Colonic mucosa (tissue), 4 donors: ENCODE measurements at regions not wholly inside any gene's neighbourhood (a gene's known extent, or its start where the extent isn't known, plus 50 kb on each side); places are given as distances from the start of the nearest gene placed in this dataset.
A peak's percentile ranks its signal among the peaks of the same experiment; 100 is the strongest.

ENCODE experiments used
- DNase-seq: peaks from one replicate; pipeline ENCODE4 v3.0.0-alpha.2; 2020
- H3K27ac ChIP-seq: fragments of 200-600 bp; one replicate; pipeline ENCODE4 v1.8.0; 2021
- H3K27me3 ChIP-seq: fragments of 200-600 bp; one replicate; pipeline ENCODE4 v1.8.0; 2021
- H3K36me3 ChIP-seq: fragments of 200-600 bp; one replicate; pipeline ENCODE4 v1.8.0; 2021
- H3K4me1 ChIP-seq: fragments of 200-600 bp; one replicate; pipeline ENCODE4 v1.8.0; 2021; ENCODE audit warnings: mild to moderate bottlenecking
- H3K4me3 ChIP-seq: fragments of 200-600 bp; one replicate; pipeline ENCODE4 v1.8.0; 2021
- H3K9ac ChIP-seq, 2 donors: one replicate each; pipeline ENCODE4 v1.7.0; 2013; ENCODE audit warnings: control low read depth in 2 of 2, low read depth in 2 of 2, low read length in 2 of 2
- H3K9me3 ChIP-seq: fragments of 200-600 bp; one replicate; pipeline ENCODE4 v1.8.0; 2021
- CTCF ChIP-seq: fragments of 200-600 bp; IDR thresholded peaks from one replicate; pipeline ENCODE4 v1.8.0; 2022; ENCODE audit warnings: antibody characterized with exemption, mild to moderate bottlenecking
- intact Hi-C: fragments of 100-400 bp; cut with DNase I; formaldehyde crosslinking; loops from one replicate; pipeline ENCODE4 v1.14.1; 2022
- donor health status: healthy.
- donor health status: DM: no; HTN: no; CAD: no.
- donor health status: DM: no; HTN: no; CAD: no.

GRCh38 chr15:97706059-97706458 is 254.4 kb upstream of the ARRDC4 start:
- no peaks in the 10 kb centered on the region for H3K36me3 ChIP-seq
- intact Hi-C loops: no loop called here
- H3K27ac ChIP-seq: peak overlapping the region; percentile 31
- no peak for TF ChIP-seq CTCF
- H3K4me3 ChIP-seq: no peak overlapping the region
- H3K27me3 ChIP-seq: no peaks in the 10 kb centered on the region
- DNase-seq: peak; percentile 69
- no peak overlapping the region for H3K9ac ChIP-seq
- H3K9me3 ChIP-seq: no peaks in the 10 kb centered on the region
- peaks cover 4% of the 10 kb centered on the region for H3K4me1 ChIP-seq

- Histone ChIP-seq H3K27ac (peak overlapping the region; percentile 8), H3K36me3 (no peaks in the 10 kb centered on the region), H3K4me1 (peaks cover 4% of the 10 kb centered on the region), H3K9ac (no peak overlapping the region), H3K27me3 (no peaks in the 10 kb centered on the region), H3K9me3 (no peaks in the 10 kb centered on the region), H3K4me3 (no peak overlapping the region)
- TF ChIP-seq CTCF: no peak
- intact Hi-C loops: no loop called here
- no peak for DNase-seq
Observed at GRCh38 chr15:97708252-97708651, 252.3 kb upstream of the ARRDC4 start.

GRCh38 chr15:97712530-97712929 is 248.0 kb upstream of the ARRDC4 start:
- no peak overlapping the region for H3K9ac ChIP-seq
- no peak for TF ChIP-seq CTCF
- H3K9me3 ChIP-seq: no peaks in the 10 kb centered on the region
- no peak for DNase-seq
- no peak overlapping the region for H3K4me3 ChIP-seq
- H3K4me1 ChIP-seq: no peaks in the 10 kb centered on the region
- intact Hi-C loops: no loop called here
- no peak overlapping the region for H3K27ac ChIP-seq
- H3K27me3 ChIP-seq: no peaks in the 10 kb centered on the region
- H3K36me3 ChIP-seq: no peaks in the 10 kb centered on the region

- TF ChIP-seq CTCF: no peak
- Histone ChIP-seq H3K9me3 (no peaks in the 10 kb centered on the region), H3K27ac (no peak overlapping the region), H3K27me3 (no peaks in the 10 kb centered on the region), H3K4me3 (no peak overlapping the region), H3K4me1 (no peaks in the 10 kb centered on the region), H3K36me3 (no peaks in the 10 kb centered on the region), H3K9ac (no peak overlapping the region)
- intact Hi-C loops: no loop called here
- DNase-seq: no peak
Observed at GRCh38 chr15:97717806-97718205, 242.7 kb upstream of the ARRDC4 start.

GRCh38 chr15:97718509-97718908 is 242.0 kb upstream of the ARRDC4 start:
- no peak for DNase-seq
- H3K36me3 ChIP-seq: no peaks in the 10 kb centered on the region
- no peaks in the 10 kb centered on the region for H3K9me3 ChIP-seq
- no peak overlapping the region for H3K4me3 ChIP-seq
- TF ChIP-seq CTCF: no peak
- no peaks in the 10 kb centered on the region for H3K27me3 ChIP-seq
- intact Hi-C loops: no loop called here
- no peak overlapping the region for H3K9ac ChIP-seq
- H3K27ac ChIP-seq: no peak overlapping the region
- H3K4me1 ChIP-seq: no peaks in the 10 kb centered on the region

- no peaks in the 10 kb centered on the region for H3K36me3 ChIP-seq
- TF ChIP-seq CTCF: no peak
- intact Hi-C loops: no loop called here
- no peaks in the 10 kb centered on the region for H3K27me3 ChIP-seq
- no peaks in the 10 kb centered on the region for H3K4me1 ChIP-seq
- H3K27ac ChIP-seq: no peak overlapping the region
- H3K4me3 ChIP-seq: no peak overlapping the region
- no peak for DNase-seq
- no peak overlapping the region for H3K9ac ChIP-seq
- no peaks in the 10 kb centered on the region for H3K9me3 ChIP-seq
Observed at GRCh38 chr15:97728791-97729190, 231.7 kb upstream of the ARRDC4 start.
